ENCODE measurements at regions not wholly inside any gene's neighbourhood (a gene's known extent, or its start where the extent isn't known, plus 50 kb on each side); places are given as distances from the start of the nearest gene placed in this dataset.

DNA sequence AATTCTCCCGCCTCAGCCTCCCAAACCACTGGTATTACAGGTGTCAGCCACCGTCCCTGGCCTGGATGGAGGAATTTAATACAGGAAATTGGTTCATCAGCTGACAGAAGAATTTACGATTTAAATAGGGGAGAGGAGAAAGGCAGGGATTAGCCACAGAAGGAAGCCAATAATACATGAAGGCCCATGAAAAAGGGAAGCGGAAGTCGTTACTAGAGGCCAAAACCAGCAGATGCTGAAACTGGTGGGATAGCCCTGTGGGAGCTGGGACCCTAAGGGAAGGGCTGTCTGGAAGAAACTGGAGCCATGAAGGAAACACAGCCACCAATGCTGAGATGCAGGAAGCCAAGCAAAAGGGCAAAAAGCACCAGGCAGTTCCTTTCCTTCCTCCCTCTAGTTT is 163.7 kb upstream of the RMP24 start (continued):
- TF ChIP-seq ZNF10 (tag by site-specific recombination; IDR thresholded peaks at IDR 0.05), result no peak

DNA sequence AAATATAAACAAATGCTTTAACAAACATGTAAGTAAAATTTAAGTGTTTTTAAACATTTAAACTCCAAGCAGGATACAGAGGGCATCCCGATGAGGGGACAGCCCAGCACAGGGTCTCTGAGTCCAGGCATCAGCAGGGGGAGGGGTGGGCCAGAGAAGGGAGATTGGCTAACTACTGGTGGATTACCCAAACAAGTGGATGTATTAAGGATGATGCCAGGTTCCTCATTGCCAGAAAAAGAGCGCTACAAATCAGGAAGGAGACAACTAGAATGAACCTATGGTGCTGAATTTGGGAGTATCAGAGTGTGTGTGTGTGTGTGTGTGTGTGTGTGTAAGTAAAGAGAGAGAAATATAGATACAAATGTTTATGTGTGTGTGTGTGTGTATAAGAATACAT is 162.0 kb upstream of the RMP24 start:
- TF ChIP-seq, protein P1, sequence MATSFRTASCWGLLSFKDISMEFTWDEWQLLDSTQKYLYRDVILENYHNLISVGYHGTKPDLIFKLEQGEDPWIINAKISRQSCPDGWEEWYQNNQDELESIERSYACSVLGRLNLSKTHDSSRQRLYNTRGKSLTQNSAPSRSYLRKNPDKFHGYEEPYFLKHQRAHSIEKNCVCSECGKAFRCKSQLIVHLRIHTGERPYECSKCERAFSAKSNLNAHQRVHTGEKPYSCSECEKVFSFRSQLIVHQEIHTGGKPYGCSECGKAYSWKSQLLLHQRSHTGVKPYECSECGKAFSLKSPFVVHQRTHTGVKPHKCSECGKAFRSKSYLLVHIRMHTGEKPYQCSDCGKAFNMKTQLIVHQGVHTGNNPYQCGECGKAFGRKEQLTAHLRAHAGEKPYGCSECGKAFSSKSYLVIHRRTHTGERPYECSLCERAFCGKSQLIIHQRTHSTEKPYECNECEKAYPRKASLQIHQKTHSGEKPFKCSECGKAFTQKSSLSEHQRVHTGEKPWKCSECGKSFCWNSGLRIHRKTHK (tag by site-specific recombination; IDR thresholded peaks at IDR 0.05), result no peak
- TF ChIP-seq ZNF350 (tag by site-specific recombination; IDR thresholded peaks at IDR 0.05), result no peak
- no peak for TF ChIP-seq HOXA7 (CRISPR knock-in tag; IDR thresholded peaks at IDR 0.05; ENCODE audit: borderline replicate concordance)
- TF ChIP-seq HOXC10 (CRISPR knock-in tag; IDR thresholded peaks at IDR 0.05), result no peak
- TF ChIP-seq, protein P2, sequence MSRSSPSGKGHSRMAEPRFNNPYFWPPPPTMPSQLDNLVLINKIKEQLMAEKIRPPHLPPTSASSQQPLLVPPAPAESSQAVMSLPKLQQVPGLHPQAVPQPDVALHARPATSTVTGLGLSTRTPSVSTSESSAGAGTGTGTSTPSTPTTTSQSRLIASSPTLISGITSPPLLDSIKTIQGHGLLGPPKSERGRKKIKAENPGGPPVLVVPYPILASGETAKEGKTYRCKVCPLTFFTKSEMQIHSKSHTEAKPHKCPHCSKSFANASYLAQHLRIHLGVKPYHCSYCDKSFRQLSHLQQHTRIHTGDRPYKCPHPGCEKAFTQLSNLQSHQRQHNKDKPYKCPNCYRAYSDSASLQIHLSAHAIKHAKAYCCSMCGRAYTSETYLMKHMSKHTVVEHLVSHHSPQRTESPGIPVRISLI (tag by site-specific recombination; IDR thresholded peaks at IDR 0.05), result no peak
- no peak for TF ChIP-seq ZNF366 (tag by site-specific recombination; conservative IDR thresholded peaks at IDR 0.05)
- TF ChIP-seq, protein P3, sequence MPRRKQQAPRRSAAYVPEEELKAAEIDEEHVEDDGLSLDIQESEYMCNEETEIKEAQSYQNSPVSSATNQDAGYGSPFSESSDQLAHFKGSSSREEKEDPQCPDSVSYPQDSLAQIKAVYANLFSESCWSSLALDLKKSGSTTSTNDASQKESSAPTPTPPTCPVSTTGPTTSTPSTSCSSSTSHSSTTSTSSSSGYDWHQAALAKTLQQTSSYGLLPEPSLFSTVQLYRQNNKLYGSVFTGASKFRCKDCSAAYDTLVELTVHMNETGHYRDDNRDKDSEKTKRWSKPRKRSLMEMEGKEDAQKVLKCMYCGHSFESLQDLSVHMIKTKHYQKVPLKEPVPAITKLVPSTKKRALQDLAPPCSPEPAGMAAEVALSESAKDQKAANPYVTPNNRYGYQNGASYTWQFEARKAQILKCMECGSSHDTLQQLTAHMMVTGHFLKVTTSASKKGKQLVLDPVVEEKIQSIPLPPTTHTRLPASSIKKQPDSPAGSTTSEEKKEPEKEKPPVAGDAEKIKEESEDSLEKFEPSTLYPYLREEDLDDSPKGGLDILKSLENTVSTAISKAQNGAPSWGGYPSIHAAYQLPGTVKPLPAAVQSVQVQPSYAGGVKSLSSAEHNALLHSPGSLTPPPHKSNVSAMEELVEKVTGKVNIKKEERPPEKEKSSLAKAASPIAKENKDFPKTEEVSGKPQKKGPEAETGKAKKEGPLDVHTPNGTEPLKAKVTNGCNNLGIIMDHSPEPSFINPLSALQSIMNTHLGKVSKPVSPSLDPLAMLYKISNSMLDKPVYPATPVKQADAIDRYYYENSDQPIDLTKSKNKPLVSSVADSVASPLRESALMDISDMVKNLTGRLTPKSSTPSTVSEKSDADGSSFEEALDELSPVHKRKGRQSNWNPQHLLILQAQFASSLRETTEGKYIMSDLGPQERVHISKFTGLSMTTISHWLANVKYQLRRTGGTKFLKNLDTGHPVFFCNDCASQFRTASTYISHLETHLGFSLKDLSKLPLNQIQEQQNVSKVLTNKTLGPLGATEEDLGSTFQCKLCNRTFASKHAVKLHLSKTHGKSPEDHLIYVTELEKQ (tag by site-specific recombination; IDR thresholded peaks at IDR 0.05; ENCODE audit: borderline replicate concordance), result no peak
- TF ChIP-seq ZNF239 (tag by site-specific recombination; IDR thresholded peaks at IDR 0.05), result no peak
- TF ChIP-seq ZNF658 (tag by site-specific recombination; IDR thresholded peaks at IDR 0.05), result no peak
- TF ChIP-seq, protein P4, sequence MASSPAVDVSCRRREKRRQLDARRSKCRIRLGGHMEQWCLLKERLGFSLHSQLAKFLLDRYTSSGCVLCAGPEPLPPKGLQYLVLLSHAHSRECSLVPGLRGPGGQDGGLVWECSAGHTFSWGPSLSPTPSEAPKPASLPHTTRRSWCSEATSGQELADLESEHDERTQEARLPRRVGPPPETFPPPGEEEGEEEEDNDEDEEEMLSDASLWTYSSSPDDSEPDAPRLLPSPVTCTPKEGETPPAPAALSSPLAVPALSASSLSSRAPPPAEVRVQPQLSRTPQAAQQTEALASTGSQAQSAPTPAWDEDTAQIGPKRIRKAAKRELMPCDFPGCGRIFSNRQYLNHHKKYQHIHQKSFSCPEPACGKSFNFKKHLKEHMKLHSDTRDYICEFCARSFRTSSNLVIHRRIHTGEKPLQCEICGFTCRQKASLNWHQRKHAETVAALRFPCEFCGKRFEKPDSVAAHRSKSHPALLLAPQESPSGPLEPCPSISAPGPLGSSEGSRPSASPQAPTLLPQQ (tag by site-specific recombination; IDR thresholded peaks at IDR 0.05), result no peak
- no peak for TF ChIP-seq ZNF76 (tag by site-specific recombination; IDR thresholded peaks at IDR 0.05; ENCODE audit: borderline replicate concordance, low read depth)
- Histone ChIP-seq H3K4me1 (ENCODE audit: control insufficient read depth, insufficient read depth, low read length) (no peaks in the 10 kb centered on the region), H3K36me3 (ENCODE audit: control insufficient read depth in 2 of 2, insufficient read depth in 1 of 2, low read length in 2 of 2) (no peaks in the 10 kb centered on the region), H3K27ac (ENCODE audit: extremely low read depth, low read depth, low read length) (no peak overlapping the region), H3K9me3 (ENCODE audit: control insufficient read depth, insufficient read depth, low read depth, low read length) (no peaks in the 10 kb centered on the region), H3K4me3 (ENCODE audit: low read depth, low read length) (no peak overlapping the region)
- CTCF ChIA-PET, result no interaction called here
- POLR2A ChIA-PET, result no interaction called here

DNA sequence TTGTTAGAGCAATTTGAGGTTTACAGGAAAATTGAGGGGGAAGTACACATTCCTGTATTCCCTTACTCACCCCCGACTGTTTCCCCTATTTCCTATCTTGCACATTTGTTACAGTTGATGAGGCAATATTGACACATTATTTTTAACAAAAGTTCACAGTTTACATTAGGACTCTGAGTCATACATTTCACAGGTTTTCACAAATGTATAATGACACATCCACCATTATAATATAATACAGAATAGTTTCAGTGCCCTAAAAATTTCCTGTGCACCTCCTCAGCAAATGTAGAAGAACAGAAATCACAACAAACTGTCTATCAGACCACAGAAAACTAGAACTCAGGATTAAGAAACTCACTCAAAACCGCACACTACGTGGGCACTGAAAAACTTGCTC is 160.6 kb upstream of the RMP24 start:
- TF ChIP-seq ZSCAN23 (tag by site-specific recombination; IDR thresholded peaks at IDR 0.05) (no peak), FEZF1 (tag by site-specific recombination; IDR thresholded peaks at IDR 0.05) (no peak), ZBTB20 (tag by site-specific recombination; IDR thresholded peaks at IDR 0.05) (no peak), ZNF623 (tag by site-specific recombination; IDR thresholded peaks at IDR 0.05) (no peak), ZNF112 (tag by site-specific recombination; IDR thresholded peaks at IDR 0.05) (no peak), ZNF830 (tag by site-specific recombination; IDR thresholded peaks at IDR 0.05; ENCODE audit: low read depth) (no peak), GLIS1 (tag by site-specific recombination; IDR thresholded peaks at IDR 0.05) (no peak), SCRT1 (tag by site-specific recombination; IDR thresholded peaks at IDR 0.05; ENCODE audit: borderline replicate concordance) (no peak), ZSCAN30 (tag by site-specific recombination; IDR thresholded peaks at IDR 0.05) (no peak), ZFHX2 (tag by site-specific recombination; conservative IDR thresholded peaks at IDR 0.05) (no peak), ZNF266 (tag by site-specific recombination; IDR thresholded peaks at IDR 0.05; ENCODE audit: low read depth) (no peak), REPIN1 (tag by site-specific recombination; IDR thresholded peaks at IDR 0.05; ENCODE audit: low read depth) (no peak), ZNF777 (tag by site-specific recombination; IDR thresholded peaks at IDR 0.05; ENCODE audit: borderline replicate concordance) (no peak), HOXA7 (CRISPR knock-in tag; IDR thresholded peaks at IDR 0.05; ENCODE audit: borderline replicate concordance) (no peak), WT1 (tag by site-specific recombination; IDR thresholded peaks at IDR 0.05) (no peak), ZNF175 (tag by site-specific recombination; IDR thresholded peaks at IDR 0.05) (no peak)
- H3K9me3 ChIP-seq (ENCODE audit: control insufficient read depth, insufficient read depth, low read depth, low read length), result no peaks in the 10 kb centered on the region
- H3K4me1 ChIP-seq (ENCODE audit: control insufficient read depth, insufficient read depth, low read length), result no peaks in the 10 kb centered on the region
- ChIA-PET CTCF (no interaction called here), POLR2A (no interaction called here)
- no peak overlapping the region for H3K27ac ChIP-seq (ENCODE audit: extremely low read depth, low read depth, low read length)
- H3K36me3 ChIP-seq (ENCODE audit: control insufficient read depth in 2 of 2, insufficient read depth in 1 of 2, low read length in 2 of 2), result no peaks in the 10 kb centered on the region
- H3K4me3 ChIP-seq (ENCODE audit: low read depth, low read length), result no peak overlapping the region
